ENCODE measurements at regions not wholly inside any gene's neighbourhood (a gene's known extent, or its start where the extent isn't known, plus 50 kb on each side); places are given as distances from the start of the nearest gene placed in this dataset.

GRCh38 chr17:73787076-73788059, 143.1 kb upstream of the SDK2 start:
- no peak for DNase-seq

GRCh38 chr17:73788111-73788510, 143.9 kb upstream of the SDK2 start:
- no peak for DNase-seq

GRCh38 chr17:73791121-73791520, 146.9 kb upstream of the SDK2 start:
- DNase-seq = no peak

GRCh38 chr17:73791631-73792030, 147.4 kb upstream of the SDK2 start:
- no peak for DNase-seq

- DNase-seq = no peak
Measured at GRCh38 chr17:73792994-73793393, 148.7 kb upstream of the SDK2 start.

GRCh38 chr17:73794336-73794735, 150.1 kb upstream of the SDK2 start:
- DNase-seq = no peak

GRCh38 chr17:73795730-73796129, 151.5 kb upstream of the SDK2 start:
- no peak for DNase-seq

GRCh38 chr17:73797594-73798110, 153.4 kb upstream of the SDK2 start:
- DNase-seq = no peak

- DNase-seq = no peak
Measured at GRCh38 chr17:73798111-73798748, 154.0 kb upstream of the SDK2 start.

- no peak for DNase-seq
Measured at GRCh38 chr17:73799096-73799495, 154.9 kb upstream of the SDK2 start.

GRCh38 chr17:73799781-73800627, 155.8 kb upstream of the SDK2 start:
- DNase-seq = no peak

GRCh38 chr17:73800893-73801292, 156.6 kb upstream of the SDK2 start:
- DNase-seq = no peak

GRCh38 chr17:73801455-73802100, 157.3 kb upstream of the SDK2 start:
- no peak for DNase-seq

GRCh38 chr17:73802314-73802713, 158.1 kb upstream of the SDK2 start:
- no peak for DNase-seq

GRCh38 chr17:73802871-73803270, 158.6 kb upstream of the SDK2 start:
- DNase-seq = no peak

GRCh38 chr17:73803964-73804435, 159.8 kb upstream of the SDK2 start:
- no peak for DNase-seq

- DNase-seq = no peak
Measured at GRCh38 chr17:73806768-73807167, 162.5 kb upstream of the SDK2 start.

GRCh38 chr17:73813201-73813600, 169.0 kb upstream of the SDK2 start:
- DNase-seq = no peak

GRCh38 chr17:73814075-73814474, 169.8 kb upstream of the SDK2 start:
- no peak for DNase-seq

- no peak for DNase-seq
Measured at GRCh38 chr17:73815474-73815873, 171.2 kb upstream of the SDK2 start.

- DNase-seq = no peak
Measured at GRCh38 chr17:73819440-73820395, 175.5 kb upstream of the SDK2 start.

Measured in NK-92 treated with Interleukin-12 subunit alpha and Interleukin-12 subunit beta, amount 100 ng/mL, for 24 hours (cell line).